GM21367 (cell line): ENCODE measurements at regions not wholly inside any gene's neighbourhood (a gene's known extent, or its start where the extent isn't known, plus 50 kb on each side); places are given as distances from the start of the nearest gene placed in this dataset.
A peak's percentile ranks its signal among the peaks of the same experiment; 100 is the strongest.
"Not testable (repeated sequence)": the region's sequence is repeated elsewhere in the genome, so short reads cannot be mapped to it uniquely, and the experiment has no call there.

Source experiments
- ATAC-seq: cut with Tn5 transposase; IDR thresholded peaks from one replicate; pipeline ENCODE4 v1.9.1; 2021; ENCODE audit not compliant: unreplicated experiment

GRCh38 chr1:120544434-120544833 lies 129.6 kb downstream of the NBPF8 start:
- ATAC-seq, result peak; percentile 85

GRCh38 chr1:120550335-120550734 lies 135.5 kb downstream of the NBPF8 start:
- ATAC-seq, result not testable (repeated sequence)

- ATAC-seq, result not testable (repeated sequence)
Measured at GRCh38 chr1:120552190-120552589, 137.4 kb downstream of the NBPF8 start.

- ATAC-seq, result not testable (repeated sequence)
Measured at GRCh38 chr1:120557605-120558302, 142.9 kb downstream of the NBPF8 start.

- peak; percentile 70 for ATAC-seq
Measured at GRCh38 chr1:120558303-120559060, 143.6 kb downstream of the NBPF8 start.

GRCh38 chr1:120561767-120562166 lies 146.9 kb downstream of the NBPF8 start:
- not testable (repeated sequence) for ATAC-seq

- not testable (repeated sequence) for ATAC-seq
Measured at GRCh38 chr1:120565396-120565795, 150.6 kb downstream of the NBPF8 start.

GRCh38 chr1:120567620-120568019 lies 152.8 kb downstream of the NBPF8 start:
- not testable (repeated sequence) for ATAC-seq

- ATAC-seq, result not testable (repeated sequence)
Measured at GRCh38 chr1:120575201-120575600, 148.5 kb upstream of the NBPF26 start.

- not testable (repeated sequence) for ATAC-seq
Measured at GRCh38 chr1:120582135-120582534, 141.6 kb upstream of the NBPF26 start.

- ATAC-seq, result not testable (repeated sequence)
Measured at GRCh38 chr1:120586053-120586452, 137.7 kb upstream of the NBPF26 start.

GRCh38 chr1:120588811-120589210 lies 134.9 kb upstream of the NBPF26 start:
- not testable (repeated sequence) for ATAC-seq

- ATAC-seq, result not testable (repeated sequence)
Measured at GRCh38 chr1:120591774-120592173, 132.0 kb upstream of the NBPF26 start.

- ATAC-seq, result not testable (repeated sequence)
Measured at GRCh38 chr1:120592943-120593342, 130.8 kb upstream of the NBPF26 start.

- not testable (repeated sequence) for ATAC-seq
Measured at GRCh38 chr1:120593648-120594047, 130.1 kb upstream of the NBPF26 start.

- not testable (repeated sequence) for ATAC-seq
Measured at GRCh38 chr1:120598331-120598951, 125.3 kb upstream of the NBPF26 start.

- ATAC-seq, result not testable (repeated sequence)
Measured at GRCh38 chr1:120599511-120599910, 124.2 kb upstream of the NBPF26 start.

- ATAC-seq, result not testable (repeated sequence)
Measured at GRCh38 chr1:120600442-120601041, 123.2 kb upstream of the NBPF26 start.

- ATAC-seq, result not testable (repeated sequence)
Measured at GRCh38 chr1:120607882-120608281, 115.9 kb upstream of the NBPF26 start.

- not testable (repeated sequence) for ATAC-seq
Measured at GRCh38 chr1:120608314-120609014, 115.3 kb upstream of the NBPF26 start.
